GM12865 (cell line): ENCODE measurements at regions not wholly inside any gene's neighbourhood (a gene's known extent, or its start where the extent isn't known, plus 50 kb on each side); places are given as distances from the start of the nearest gene placed in this dataset.

Source experiments
- DNase-seq: peaks from one replicate; pipeline ENCODE4 v3.0.0; 2010; ENCODE audit warnings: low read depth
- H3K4me3 ChIP-seq: 2 replicates; pipeline ENCODE4 v1.5.1; 2011; ENCODE audit warnings: mild to moderate bottlenecking, low read depth, low read length, control low read depth
- CTCF ChIP-seq: IDR thresholded peaks from 2 replicates; pipeline ENCODE4 v1.5.1; 2011; ENCODE audit warnings: low read length, control low read depth, low read depth, inconsistent platforms; ENCODE audit not compliant: insufficient read depth; ENCODE audit errors: missing control alignments

- TF ChIP-seq CTCF: no peak
- no peak for DNase-seq
- no peak overlapping the region for H3K4me3 ChIP-seq
These were observed 288.3 kb downstream of the SDHAF3 start for GRCh38 chr7:97405835-97406234.

GRCh38 chr7:97407106-97407505, 289.6 kb downstream of the SDHAF3 start:
- TF ChIP-seq CTCF: no peak
- H3K4me3 ChIP-seq: no peak overlapping the region
- no peak for DNase-seq

GRCh38 chr7:97409346-97409745, 291.8 kb downstream of the SDHAF3 start:
- no peak for TF ChIP-seq CTCF
- DNase-seq: no peak
- no peak overlapping the region for H3K4me3 ChIP-seq

- peak; percentile 1 for DNase-seq
These were observed 300.8 kb downstream of the SDHAF3 start for GRCh38 chr7:97418312-97418711.

GRCh38 chr7:97419898-97420297, 302.4 kb downstream of the SDHAF3 start:
- no peak for DNase-seq
- TF ChIP-seq CTCF: no peak
- H3K4me3 ChIP-seq: no peak overlapping the region

More at GRCh38 chr7:97418312-97418711, 300.8 kb downstream of the SDHAF3 start:
- TF ChIP-seq CTCF: no peak
- no peak overlapping the region for H3K4me3 ChIP-seq

- no peak for TF ChIP-seq CTCF
- H3K4me3 ChIP-seq: no peak overlapping the region
- DNase-seq: no peak
These were observed 303.9 kb downstream of the SDHAF3 start for GRCh38 chr7:97421307-97421930.

- no peak for TF ChIP-seq CTCF
- H3K4me3 ChIP-seq: no peak overlapping the region
These were observed 304.5 kb downstream of the SDHAF3 start for GRCh38 chr7:97422046-97422445.

More at GRCh38 chr7:97422046-97422445, 304.5 kb downstream of the SDHAF3 start:
- DNase-seq: no peak
